Hematopoietic multipotent progenitor cell treated with erythropoietin and hydrocortisone succinate and interleukin-3 and kit ligand, for 17 days (in vitro differentiated cells): ENCODE measurements at regions not wholly inside any gene's neighbourhood (a gene's known extent, or its start where the extent isn't known, plus 50 kb on each side); places are given as distances from the start of the nearest gene placed in this dataset.

Experiments
- DNase-seq: peaks from one replicate; pipeline ENCODE4 v3.0.0-alpha.2; 2015; ENCODE audit warnings: low spot score

GRCh38 chr1:199700551-199700950 is 327.0 kb upstream of the NR5A2 start:
- no peak for DNase-seq

- DNase-seq = no peak
These were observed 325.8 kb upstream of the NR5A2 start for GRCh38 chr1:199701726-199702125.

- DNase-seq = no peak
These were observed 323.3 kb upstream of the NR5A2 start for GRCh38 chr1:199704231-199704630.

GRCh38 chr1:199705825-199706224 is 321.7 kb upstream of the NR5A2 start:
- DNase-seq = no peak

GRCh38 chr1:199706826-199707606 is 320.5 kb upstream of the NR5A2 start:
- no peak for DNase-seq

GRCh38 chr1:199710974-199711373 is 316.5 kb upstream of the NR5A2 start:
- DNase-seq = no peak

- DNase-seq = no peak
These were observed 310.8 kb upstream of the NR5A2 start for GRCh38 chr1:199716729-199717128.

- DNase-seq = no peak
These were observed 308.2 kb upstream of the NR5A2 start for GRCh38 chr1:199719156-199719842.

GRCh38 chr1:199720496-199720895 is 307.0 kb upstream of the NR5A2 start:
- no peak for DNase-seq

GRCh38 chr1:199721001-199721400 is 306.5 kb upstream of the NR5A2 start:
- no peak for DNase-seq

GRCh38 chr1:199723250-199723956 is 304.1 kb upstream of the NR5A2 start:
- no peak for DNase-seq

GRCh38 chr1:199724049-199724448 is 303.5 kb upstream of the NR5A2 start:
- DNase-seq = no peak

- no peak for DNase-seq
These were observed 302.4 kb upstream of the NR5A2 start for GRCh38 chr1:199725002-199725565.

- no peak for DNase-seq
These were observed 299.8 kb upstream of the NR5A2 start for GRCh38 chr1:199727682-199728081.

GRCh38 chr1:199728345-199728744 is 299.2 kb upstream of the NR5A2 start:
- DNase-seq = no peak

- no peak for DNase-seq
These were observed 294.4 kb upstream of the NR5A2 start for GRCh38 chr1:199733125-199733524.

GRCh38 chr1:199734186-199734585 is 293.3 kb upstream of the NR5A2 start:
- DNase-seq = no peak

- DNase-seq = no peak
These were observed 291.9 kb upstream of the NR5A2 start for GRCh38 chr1:199735660-199736059.

- DNase-seq = no peak
These were observed 290.9 kb upstream of the NR5A2 start for GRCh38 chr1:199736646-199737045.

- DNase-seq = no peak
These were observed 285.9 kb upstream of the NR5A2 start for GRCh38 chr1:199741586-199741985.

- no peak for DNase-seq
These were observed 285.0 kb upstream of the NR5A2 start for GRCh38 chr1:199742547-199742946.

GRCh38 chr1:199743227-199743626 is 284.3 kb upstream of the NR5A2 start:
- DNase-seq = no peak
